ENCODE measurements at regions not wholly inside any gene's neighbourhood (a gene's known extent, or its start where the extent isn't known, plus 50 kb on each side); places are given as distances from the start of the nearest gene placed in this dataset.

GRCh38 chr9:126219648-126220063, 107.0 kb upstream of the MVB12B start:
- Mint-ChIP-seq H3K36me3 (no peaks in the 10 kb centered on the region), H3K27me3 (peaks cover 54 to 55% of the 10 kb centered on the region in 2 donors), H3K4me3 (peak overlapping the region in 1 of 8 donors; percentile 66), H3K9me3 (peaks cover 0 to 13% (median 8%) of the 10 kb centered on the region in 8 donors), H3K27ac (no peak overlapping the region), H3K4me1 (no peaks in the 10 kb centered on the region)
- POLR2A ChIA-PET (ENCODE audit: partially characterized antibody) = no interaction called here
- Histone ChIP-seq H3K36me3 (ENCODE audit: insufficient read depth, low read length) (no peaks in the 10 kb centered on the region), H3K4me3 (ENCODE audit: low read length in 2 of 2) (no peak overlapping the region), H3K27ac (ENCODE audit: low read depth, low read length) (no peak overlapping the region), H3K27me3 (ENCODE audit: insufficient read depth, low read length) (peaks cover 21% of the 10 kb centered on the region), H3K9me3 (ENCODE audit: control insufficient read depth in 1 of 2, low read length in 2 of 2) (no peaks in the 10 kb centered on the region), H3K4me1 (ENCODE audit: insufficient read depth, low read length) (no peaks in the 10 kb centered on the region)
- intact Hi-C loops (cut with micrococcal nuclease) = no loop called here
- DNase-seq = no peak
- CTCF ChIA-PET (ENCODE audit: partially characterized antibody) = interaction anchor here (0.6 kb wide), 1 partner anchor 77 kb away, joined by 3 read pairs; no protein-coding TSS in a partner anchor

GRCh38 chr9:126221480-126221879, 105.1 kb upstream of the MVB12B start:
- no peaks in the 10 kb centered on the region for H3K36me3 Mint-ChIP-seq
- H3K27me3 Mint-ChIP-seq = peaks cover 45 to 60% of the 10 kb centered on the region in 2 donors
- no peak overlapping the region for H3K4me3 Mint-ChIP-seq
- Histone ChIP-seq H3K27ac (ENCODE audit: low read depth, low read length) (no peak overlapping the region), H3K27me3 (ENCODE audit: insufficient read depth, low read length) (peaks cover 21% of the 10 kb centered on the region), H3K4me3 (ENCODE audit: low read length in 2 of 2) (no peak overlapping the region), H3K36me3 (ENCODE audit: insufficient read depth, low read length) (no peaks in the 10 kb centered on the region), H3K4me1 (ENCODE audit: insufficient read depth, low read length) (no peaks in the 10 kb centered on the region), H3K9me3 (ENCODE audit: control insufficient read depth in 1 of 2, low read length in 2 of 2) (no peaks in the 10 kb centered on the region)
- DNase-seq = no peak
- no peaks in the 10 kb centered on the region for H3K4me1 Mint-ChIP-seq
- POLR2A ChIA-PET (ENCODE audit: partially characterized antibody) = no interaction called here
- H3K9me3 Mint-ChIP-seq = peaks cover 0 to 5% (median 2%) of the 10 kb centered on the region in 8 donors
- intact Hi-C loops (cut with micrococcal nuclease) = no loop called here
- no peak overlapping the region for H3K27ac Mint-ChIP-seq
- CTCF ChIA-PET (ENCODE audit: partially characterized antibody) = interaction anchor here (1.2 kb wide), 1 partner anchor 814 kb away, joined by 3 read pairs; no protein-coding TSS in a partner anchor

GRCh38 chr9:126222363-126222834, 104.2 kb upstream of the MVB12B start:
- H3K4me3 Mint-ChIP-seq = no peak overlapping the region
- intact Hi-C loops (cut with micrococcal nuclease) = no loop called here
- POLR2A ChIA-PET (ENCODE audit: partially characterized antibody) = no interaction called here
- H3K27ac Mint-ChIP-seq = peak overlapping the region in 1 of 7 donors; percentile 61
- peaks cover 52 to 67% of the 10 kb centered on the region in 2 donors for H3K27me3 Mint-ChIP-seq
- CTCF ChIA-PET (ENCODE audit: partially characterized antibody) = no interaction called here
- Histone ChIP-seq H3K4me3 (ENCODE audit: low read length in 2 of 2) (no peak overlapping the region), H3K36me3 (ENCODE audit: insufficient read depth, low read length) (no peaks in the 10 kb centered on the region), H3K27me3 (ENCODE audit: insufficient read depth, low read length) (peaks cover 21% of the 10 kb centered on the region), H3K9me3 (ENCODE audit: control insufficient read depth in 1 of 2, low read length in 2 of 2) (no peaks in the 10 kb centered on the region), H3K27ac (ENCODE audit: low read depth, low read length) (no peak overlapping the region), H3K4me1 (ENCODE audit: insufficient read depth, low read length) (no peaks in the 10 kb centered on the region)
- peaks cover 0 to 5% (median 2%) of the 10 kb centered on the region in 8 donors for H3K9me3 Mint-ChIP-seq
- no peak for DNase-seq
- H3K4me1 Mint-ChIP-seq = no peaks in the 10 kb centered on the region
- no peaks in the 10 kb centered on the region for H3K36me3 Mint-ChIP-seq

GRCh38 chr9:126222835-126223431, 103.7 kb upstream of the MVB12B start:
- ChIA-PET POLR2A (ENCODE audit: partially characterized antibody) (no interaction called here), CTCF (ENCODE audit: partially characterized antibody) (no interaction called here)
- no peak for DNase-seq
- Mint-ChIP-seq H3K4me1 (no peaks in the 10 kb centered on the region), H3K27ac (no peak overlapping the region), H3K27me3 (peaks cover 49 to 67% of the 10 kb centered on the region in 2 donors), H3K4me3 (no peak overlapping the region), H3K36me3 (no peaks in the 10 kb centered on the region), H3K9me3 (peaks cover 0 to 5% (median 2%) of the 10 kb centered on the region in 8 donors)
- intact Hi-C loops (cut with micrococcal nuclease) = no loop called here
- H3K27ac ChIP-seq (ENCODE audit: low read depth, low read length) = no peak overlapping the region
- H3K27me3 ChIP-seq (ENCODE audit: insufficient read depth, low read length) = peaks cover 21% of the 10 kb centered on the region
- no peaks in the 10 kb centered on the region for H3K36me3 ChIP-seq (ENCODE audit: insufficient read depth, low read length)
- H3K4me3 ChIP-seq (ENCODE audit: low read length in 2 of 2) = no peak overlapping the region
- no peaks in the 10 kb centered on the region for H3K9me3 ChIP-seq (ENCODE audit: control insufficient read depth in 1 of 2, low read length in 2 of 2)
- no peaks in the 10 kb centered on the region for H3K4me1 ChIP-seq (ENCODE audit: insufficient read depth, low read length)

- no peak for DNase-seq
- Histone ChIP-seq H3K9me3 (ENCODE audit: control insufficient read depth in 1 of 2, low read length in 2 of 2) (no peaks in the 10 kb centered on the region), H3K4me1 (ENCODE audit: insufficient read depth, low read length) (peaks cover 3% of the 10 kb centered on the region), H3K4me3 (ENCODE audit: low read length in 2 of 2) (no peak overlapping the region), H3K27me3 (ENCODE audit: insufficient read depth, low read length) (peaks cover 21% of the 10 kb centered on the region), H3K27ac (ENCODE audit: low read depth, low read length) (no peak overlapping the region), H3K36me3 (ENCODE audit: insufficient read depth, low read length) (no peaks in the 10 kb centered on the region)
- Mint-ChIP-seq H3K36me3 (no peaks in the 10 kb centered on the region), H3K27ac (no peak overlapping the region), H3K4me3 (no peak overlapping the region), H3K27me3 (peaks cover 46 to 66% of the 10 kb centered on the region in 2 donors), H3K9me3 (peaks cover 0 to 5% (median 2%) of the 10 kb centered on the region in 8 donors), H3K4me1 (peaks cover 0 to 8% (median 4%) of the 10 kb centered on the region in 4 donors)
- intact Hi-C loops (cut with micrococcal nuclease) = no loop called here
- CTCF ChIA-PET (ENCODE audit: partially characterized antibody) = interaction anchor here (0.6 to 1.2 kb wide), 2 partner anchors 15 to 816 kb away, joined by 3 read pairs; no protein-coding TSS in a partner anchor
- POLR2A ChIA-PET (ENCODE audit: partially characterized antibody) = no interaction called here
Measured at GRCh38 chr9:126223798-126224531, 102.7 kb upstream of the MVB12B start.

GRCh38 chr9:126225611-126226609, 100.7 kb upstream of the MVB12B start:
- CTCF ChIA-PET (ENCODE audit: partially characterized antibody) = interaction anchor here (0.8 kb wide), 1 partner anchor 818 kb away, joined by 3 read pairs; no protein-coding TSS in a partner anchor
- intact Hi-C loops (cut with micrococcal nuclease) = loop anchor here (5.0 kb wide), 1 partner anchor 171 kb away; no protein-coding TSS in a partner anchor
- Mint-ChIP-seq H3K4me3 (no peak overlapping the region), H3K27me3 (peaks cover 43 to 59% of the 10 kb centered on the region in 2 donors), H3K36me3 (no peaks in the 10 kb centered on the region), H3K27ac (no peak overlapping the region), H3K9me3 (peaks cover 0 to 2% (median 1%) of the 10 kb centered on the region in 8 donors), H3K4me1 (peaks cover 0 to 8% (median 4%) of the 10 kb centered on the region in 4 donors)
- Histone ChIP-seq H3K4me1 (ENCODE audit: insufficient read depth, low read length) (peaks cover 3% of the 10 kb centered on the region), H3K4me3 (ENCODE audit: low read length in 2 of 2) (no peak overlapping the region), H3K27me3 (ENCODE audit: insufficient read depth, low read length) (peaks cover 21% of the 10 kb centered on the region), H3K27ac (ENCODE audit: low read depth, low read length) (no peak overlapping the region), H3K36me3 (ENCODE audit: insufficient read depth, low read length) (no peaks in the 10 kb centered on the region), H3K9me3 (ENCODE audit: control insufficient read depth in 1 of 2, low read length in 2 of 2) (no peaks in the 10 kb centered on the region)
- DNase-seq = no peak
- POLR2A ChIA-PET (ENCODE audit: partially characterized antibody) = no interaction called here

All from CD4-positive, alpha-beta memory T cell (primary cell).